ENCODE measurements at regions not wholly inside any gene's neighbourhood (a gene's known extent, or its start where the extent isn't known, plus 50 kb on each side); places are given as distances from the start of the nearest gene placed in this dataset.
"Not testable (repeated sequence)": the region's sequence is repeated elsewhere in the genome, so short reads cannot be mapped to it uniquely, and the experiment has no call there.

- no peak for DNase-seq (ENCODE audit: low read depth, low spot score)
These were observed 510.0 kb upstream of the PHF14 start for GRCh38 chr7:10463701-10464100.

- not testable (repeated sequence) for DNase-seq (ENCODE audit: low read depth, low spot score)
These were observed 508.1 kb upstream of the PHF14 start for GRCh38 chr7:10465536-10465935.

DNA sequence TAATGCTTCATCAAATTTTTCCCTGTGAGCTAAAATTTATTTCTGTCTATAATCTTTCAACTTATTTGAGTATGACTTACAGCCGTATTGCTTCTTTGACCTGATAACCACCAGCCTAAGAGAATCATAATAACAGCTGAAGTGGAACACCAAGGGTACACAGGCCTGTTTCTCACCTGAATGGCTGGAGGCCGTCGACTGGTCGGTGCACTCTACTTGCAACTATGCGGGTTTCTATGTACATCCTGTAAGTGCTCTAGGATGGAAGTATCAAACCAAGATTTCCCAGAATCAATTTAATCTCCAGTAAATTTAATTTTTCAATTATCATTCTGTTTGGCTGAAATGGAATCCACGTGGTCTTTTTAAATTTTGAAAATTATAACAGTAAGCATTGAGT, 504.8 kb upstream of the PHF14 start:
- no peak for DNase-seq (ENCODE audit: low read depth, low spot score)

DNA sequence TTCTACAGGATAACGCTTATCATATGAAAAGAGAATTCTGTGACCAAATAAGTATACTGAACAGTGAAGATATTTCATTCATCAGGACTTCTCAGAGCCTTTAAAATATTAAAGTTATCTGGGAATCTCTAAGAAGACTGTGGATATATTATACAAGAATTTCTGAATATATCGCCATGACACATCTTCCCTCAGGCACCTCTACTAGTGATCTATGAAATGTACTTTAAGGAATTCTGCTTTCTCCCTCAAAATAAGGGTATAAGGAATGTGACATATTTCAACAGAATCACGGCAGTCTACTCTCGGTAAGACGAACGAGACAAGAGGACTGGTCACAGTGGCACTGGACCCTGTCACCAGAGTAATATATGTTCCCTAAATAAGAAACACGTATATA, 504.2 kb upstream of the PHF14 start:
- DNase-seq (ENCODE audit: low read depth, low spot score): no peak

GRCh38 chr7:10471280-10472058, 502.2 kb upstream of the PHF14 start:
- no peak for DNase-seq (ENCODE audit: low read depth, low spot score)

- no peak for DNase-seq (ENCODE audit: low read depth, low spot score)
These were observed 501.6 kb upstream of the PHF14 start for GRCh38 chr7:10472115-10472514.

GRCh38 chr7:10473569-10473968, 500.1 kb upstream of the PHF14 start:
- DNase-seq (ENCODE audit: low read depth, low spot score): no peak

GRCh38 chr7:10474048-10474447, 499.6 kb upstream of the PHF14 start:
- no peak for DNase-seq (ENCODE audit: low read depth, low spot score)

GRCh38 chr7:10475940-10476641, 497.6 kb upstream of the PHF14 start:
- no peak for DNase-seq (ENCODE audit: low read depth, low spot score)

GRCh38 chr7:10476642-10477041, 497.0 kb upstream of the PHF14 start:
- no peak for DNase-seq (ENCODE audit: low read depth, low spot score)

- no peak for DNase-seq (ENCODE audit: low read depth, low spot score)
These were observed 490.0 kb upstream of the PHF14 start for GRCh38 chr7:10483671-10484070.

DNA sequence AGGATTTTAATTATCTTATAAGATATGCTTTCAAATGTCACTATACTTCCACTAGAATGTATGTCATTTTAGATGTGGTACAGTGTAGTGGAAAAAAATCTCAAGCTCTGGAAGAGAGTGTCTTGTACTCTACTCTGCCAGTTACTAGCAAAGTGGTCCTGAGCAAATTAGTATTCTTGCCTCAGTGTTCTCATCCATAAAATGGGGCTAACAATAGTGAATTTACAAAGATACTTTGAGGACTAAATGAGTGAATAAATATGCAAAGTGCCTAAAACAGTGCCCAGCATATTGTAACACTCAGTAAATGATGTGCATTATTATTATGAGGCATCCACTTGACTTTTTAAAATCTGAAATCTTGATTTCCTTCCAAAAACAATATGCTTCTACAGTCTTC, 488.9 kb upstream of the PHF14 start:
- DNase-seq (ENCODE audit: low read depth, low spot score): no peak

DNA sequence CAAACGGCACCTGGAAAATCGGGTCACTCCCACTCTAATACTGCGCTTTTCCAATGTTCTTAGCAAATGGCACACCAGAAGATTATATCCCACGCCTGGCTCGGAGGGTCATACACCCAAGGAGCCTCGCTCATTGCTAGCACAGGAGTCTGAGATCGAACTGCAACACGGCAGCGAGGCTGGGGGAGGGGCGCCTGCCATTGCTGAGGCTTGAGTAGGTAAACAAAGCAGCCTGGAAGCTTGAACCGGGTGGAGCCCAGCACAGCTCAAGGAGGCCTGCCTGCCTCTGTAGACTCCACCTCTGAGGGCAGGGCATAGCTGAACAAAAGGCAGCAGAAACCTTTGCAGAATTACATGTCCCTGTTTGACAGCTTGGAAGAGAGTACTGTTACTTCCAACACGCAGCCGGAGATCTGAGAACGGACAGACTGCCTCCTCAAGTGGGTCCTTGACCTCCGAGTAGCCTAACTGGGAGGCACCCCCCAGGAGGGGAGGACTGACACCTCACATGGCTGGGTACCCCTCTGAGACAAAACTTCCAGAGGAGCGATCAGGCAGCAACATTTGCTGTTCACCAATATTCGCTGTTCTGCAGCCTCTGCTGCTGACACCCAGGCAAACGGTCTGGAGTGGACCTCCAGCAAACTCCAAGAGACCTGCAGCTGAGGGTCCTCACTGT, 472.3 kb upstream of the PHF14 start:
- DNase-seq (ENCODE audit: low read depth, low spot score): not testable (repeated sequence)

- no peak for DNase-seq (ENCODE audit: low read depth, low spot score)
These were observed 466.6 kb upstream of the PHF14 start for GRCh38 chr7:10507032-10507431.

- DNase-seq (ENCODE audit: low read depth, low spot score): no peak
These were observed 452.4 kb upstream of the PHF14 start for GRCh38 chr7:10521306-10521705.

GRCh38 chr7:10533429-10533828, 440.2 kb upstream of the PHF14 start:
- not testable (repeated sequence) for DNase-seq (ENCODE audit: low read depth, low spot score)

- DNase-seq (ENCODE audit: low read depth, low spot score): no peak
These were observed 437.1 kb upstream of the PHF14 start for GRCh38 chr7:10536561-10536960.

DNA sequence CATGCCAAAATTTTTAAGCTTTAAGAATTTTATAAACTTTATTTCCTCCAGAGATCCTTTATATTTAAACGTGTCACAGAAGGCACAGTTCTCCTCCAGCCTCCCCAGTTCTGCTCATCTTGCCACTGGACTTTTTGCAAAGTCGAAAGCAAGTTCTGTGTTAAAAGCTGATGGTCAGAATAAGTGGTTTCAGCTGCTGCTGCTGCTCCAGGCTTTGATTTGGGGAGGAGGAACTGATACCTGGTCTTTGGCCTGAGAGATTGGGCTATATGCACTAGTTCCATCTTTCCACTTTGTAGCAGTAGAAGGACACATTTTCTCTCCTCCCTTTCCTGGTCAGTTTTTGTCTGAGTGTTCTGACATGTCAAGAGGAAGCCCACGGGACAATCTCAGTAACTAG, 435.9 kb upstream of the PHF14 start:
- DNase-seq (ENCODE audit: low read depth, low spot score): no peak

DNA sequence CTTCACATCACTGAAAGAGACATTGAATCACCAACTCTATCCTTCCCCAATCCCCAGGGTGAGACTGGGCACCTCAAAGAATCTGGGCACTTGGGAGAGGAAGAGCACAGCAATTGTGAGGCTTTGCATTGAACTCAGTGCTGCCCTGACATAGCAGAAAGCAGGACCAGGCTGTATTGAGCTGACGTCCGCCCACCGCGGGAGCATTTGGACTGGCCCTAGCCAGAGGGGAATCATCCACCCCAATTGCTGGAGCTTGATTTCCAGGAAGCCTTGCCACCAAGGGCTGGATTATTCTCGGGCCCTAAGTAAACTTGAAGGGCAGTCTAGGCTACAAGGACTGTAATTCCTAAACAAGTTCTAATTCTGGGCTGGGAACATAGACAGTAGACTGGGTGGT, 416.3 kb upstream of the PHF14 start:
- no peak for DNase-seq (ENCODE audit: low read depth, low spot score)

DNA sequence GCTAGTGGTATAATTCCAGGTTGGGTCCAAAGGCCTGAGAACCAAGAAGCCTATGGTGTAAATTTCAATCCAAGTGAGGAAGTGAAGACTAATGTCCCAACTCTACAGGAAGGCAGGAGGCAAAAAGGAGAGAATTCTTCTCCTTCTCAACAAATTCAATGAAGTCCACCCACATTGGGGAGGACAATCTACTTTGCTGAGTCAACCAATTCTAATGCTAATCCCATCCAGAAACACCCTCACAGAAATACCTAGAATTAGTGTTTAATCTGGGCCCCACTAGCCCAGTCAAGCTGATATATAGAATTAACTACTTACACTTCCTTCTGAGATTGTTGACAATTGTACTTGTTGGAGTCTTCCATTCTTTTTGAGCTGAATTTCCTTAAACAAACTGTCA, 413.2 kb upstream of the PHF14 start:
- no peak for DNase-seq (ENCODE audit: low read depth, low spot score)

- DNase-seq (ENCODE audit: low read depth, low spot score): no peak
These were observed 404.8 kb upstream of the PHF14 start for GRCh38 chr7:10568891-10569290.

DNA sequence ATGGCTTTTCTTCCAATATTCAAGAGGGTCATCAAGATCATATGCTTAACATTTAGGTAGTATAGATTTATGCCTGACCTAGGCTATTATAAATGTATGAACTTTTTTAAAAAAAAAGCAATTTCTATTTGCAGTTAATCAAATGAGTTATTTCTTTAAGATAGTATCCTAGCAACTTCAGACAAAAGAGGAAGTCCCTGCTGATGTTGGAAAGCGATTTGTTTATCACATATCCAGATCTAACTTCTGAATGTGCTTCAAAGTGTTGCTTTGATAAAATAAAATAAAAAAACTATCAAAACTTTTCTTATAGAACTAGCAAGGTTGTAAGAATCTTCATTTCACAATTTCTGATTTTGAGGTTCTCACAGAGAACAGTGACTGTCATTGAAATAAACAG, 401.9 kb upstream of the PHF14 start:
- DNase-seq (ENCODE audit: low read depth, low spot score): no peak

DNA sequence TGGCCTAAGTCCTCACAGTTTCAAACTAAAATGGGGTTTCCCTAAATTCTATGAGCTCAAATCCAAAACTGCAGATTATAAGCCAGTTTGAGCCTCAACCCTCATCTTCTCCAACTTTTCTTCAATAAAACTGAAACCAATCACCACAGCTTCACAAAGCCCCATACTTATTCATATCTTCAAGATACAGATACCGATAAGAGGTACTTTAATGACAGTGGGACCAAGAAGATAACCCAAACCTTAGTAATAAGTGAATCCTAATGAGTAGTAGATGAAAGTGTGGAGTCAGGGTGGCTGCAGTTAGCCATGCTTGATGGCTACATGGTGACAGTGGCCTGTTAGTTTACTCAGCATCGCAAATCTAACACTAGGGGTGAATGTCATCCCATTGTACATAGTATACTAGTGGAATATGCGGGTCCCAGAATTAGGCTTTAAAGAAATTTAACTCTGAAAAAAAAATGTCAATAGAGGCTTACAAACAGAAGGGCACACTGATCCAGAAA, 395.8 kb upstream of the PHF14 start:
- DNase-seq (ENCODE audit: low read depth, low spot score): no peak
